ENCODE measurements at regions not wholly inside any gene's neighbourhood (a gene's known extent, or its start where the extent isn't known, plus 50 kb on each side); places are given as distances from the start of the nearest gene placed in this dataset.

DNA sequence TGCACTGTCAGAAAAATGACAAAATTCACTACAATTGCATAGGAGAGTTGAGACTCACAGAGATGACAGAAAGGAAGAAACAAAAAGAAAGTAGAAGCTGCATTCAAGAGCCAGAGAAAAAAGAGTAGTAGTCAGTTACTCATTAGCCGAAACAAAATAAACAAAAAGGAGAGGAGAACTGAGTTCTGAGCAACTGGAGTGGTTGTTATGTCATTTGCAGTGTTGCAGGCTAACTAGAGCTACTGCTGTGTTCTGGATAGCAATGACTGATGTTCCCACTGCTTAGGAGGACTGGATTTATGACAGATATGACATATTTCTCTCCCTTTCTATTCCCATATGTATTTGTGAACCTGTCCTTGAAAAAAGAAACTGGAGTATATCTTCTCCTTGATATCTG lies 482.6 kb downstream of the RFC3 start:
- H3K27ac ChIP-seq, result no peak overlapping the region

GRCh38 chr13:34302596-34302995 lies 484.6 kb downstream of the RFC3 start:
- TF ChIP-seq, protein P1, sequence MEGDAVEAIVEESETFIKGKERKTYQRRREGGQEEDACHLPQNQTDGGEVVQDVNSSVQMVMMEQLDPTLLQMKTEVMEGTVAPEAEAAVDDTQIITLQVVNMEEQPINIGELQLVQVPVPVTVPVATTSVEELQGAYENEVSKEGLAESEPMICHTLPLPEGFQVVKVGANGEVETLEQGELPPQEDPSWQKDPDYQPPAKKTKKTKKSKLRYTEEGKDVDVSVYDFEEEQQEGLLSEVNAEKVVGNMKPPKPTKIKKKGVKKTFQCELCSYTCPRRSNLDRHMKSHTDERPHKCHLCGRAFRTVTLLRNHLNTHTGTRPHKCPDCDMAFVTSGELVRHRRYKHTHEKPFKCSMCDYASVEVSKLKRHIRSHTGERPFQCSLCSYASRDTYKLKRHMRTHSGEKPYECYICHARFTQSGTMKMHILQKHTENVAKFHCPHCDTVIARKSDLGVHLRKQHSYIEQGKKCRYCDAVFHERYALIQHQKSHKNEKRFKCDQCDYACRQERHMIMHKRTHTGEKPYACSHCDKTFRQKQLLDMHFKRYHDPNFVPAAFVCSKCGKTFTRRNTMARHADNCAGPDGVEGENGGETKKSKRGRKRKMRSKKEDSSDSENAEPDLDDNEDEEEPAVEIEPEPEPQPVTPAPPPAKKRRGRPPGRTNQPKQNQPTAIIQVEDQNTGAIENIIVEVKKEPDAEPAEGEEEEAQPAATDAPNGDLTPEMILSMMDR (IDR thresholded peaks at IDR 0.05), result no peak
- TF ChIP-seq ZFX (IDR thresholded peaks at IDR 0.05; ENCODE audit: borderline replicate concordance), result no peak

More for the DNA sequence above, 482.6 kb downstream of the RFC3 start:
- TF ChIP-seq, protein P1 (IDR thresholded peaks at IDR 0.05), result no peak
- TF ChIP-seq ZFX (IDR thresholded peaks at IDR 0.05; ENCODE audit: borderline replicate concordance), result no peak

DNA sequence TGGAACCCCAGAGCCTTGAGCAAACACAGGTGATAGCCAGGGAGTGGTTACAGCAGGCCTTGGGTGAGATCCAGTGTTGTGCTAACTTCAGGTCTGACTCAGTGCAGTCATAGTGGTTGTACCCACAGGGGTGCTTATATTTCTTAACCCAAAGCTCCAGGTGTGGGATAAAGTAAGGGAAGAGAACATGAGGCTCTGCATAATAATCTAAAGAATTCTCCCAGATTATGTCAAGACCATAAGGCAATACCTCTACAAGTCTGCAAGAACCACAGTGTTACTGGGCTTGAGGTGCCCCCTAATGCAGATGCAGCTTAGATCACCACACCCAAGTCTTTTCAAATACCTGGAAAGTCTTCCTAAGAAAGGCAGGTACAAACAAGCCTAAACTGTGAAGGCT lies 485.4 kb downstream of the RFC3 start:
- TF ChIP-seq, protein P1 (IDR thresholded peaks at IDR 0.05), result no peak
- TF ChIP-seq ZFX (IDR thresholded peaks at IDR 0.05; ENCODE audit: borderline replicate concordance), result no peak

More at GRCh38 chr13:34302596-34302995, 484.6 kb downstream of the RFC3 start:
- H3K27ac ChIP-seq, result no peak overlapping the region

DNA sequence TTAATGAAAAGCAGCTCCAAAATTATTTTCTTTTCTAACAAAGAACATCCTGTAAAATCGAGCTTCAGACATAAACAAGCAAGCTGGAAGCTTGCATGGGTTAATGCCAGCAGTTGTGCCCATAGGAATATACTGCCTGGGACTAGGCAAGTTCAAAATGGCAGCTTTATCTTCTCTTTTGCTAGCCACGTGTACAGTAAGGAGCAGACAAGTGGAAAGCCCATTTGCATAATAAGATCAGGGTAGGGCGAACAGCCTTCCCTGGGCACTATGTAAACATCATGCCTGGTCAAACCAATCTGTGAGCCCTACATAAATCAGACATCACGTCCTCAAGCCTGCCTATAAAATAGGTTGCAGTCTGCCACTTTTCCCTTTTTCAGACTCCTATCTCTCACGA lies 489.7 kb downstream of the RFC3 start:
- TF ChIP-seq, protein P1 (IDR thresholded peaks at IDR 0.05), result no peak
- no peak for TF ChIP-seq ZFX (IDR thresholded peaks at IDR 0.05; ENCODE audit: borderline replicate concordance)
- H3K27ac ChIP-seq, result no peak overlapping the region

More for the DNA sequence above, 485.4 kb downstream of the RFC3 start:
- H3K27ac ChIP-seq, result no peak overlapping the region

- no peak overlapping the region for H3K27ac ChIP-seq
- TF ChIP-seq, protein P1 (IDR thresholded peaks at IDR 0.05), result no peak
Observed at GRCh38 chr13:34308725-34309124, 490.8 kb downstream of the RFC3 start.

DNA sequence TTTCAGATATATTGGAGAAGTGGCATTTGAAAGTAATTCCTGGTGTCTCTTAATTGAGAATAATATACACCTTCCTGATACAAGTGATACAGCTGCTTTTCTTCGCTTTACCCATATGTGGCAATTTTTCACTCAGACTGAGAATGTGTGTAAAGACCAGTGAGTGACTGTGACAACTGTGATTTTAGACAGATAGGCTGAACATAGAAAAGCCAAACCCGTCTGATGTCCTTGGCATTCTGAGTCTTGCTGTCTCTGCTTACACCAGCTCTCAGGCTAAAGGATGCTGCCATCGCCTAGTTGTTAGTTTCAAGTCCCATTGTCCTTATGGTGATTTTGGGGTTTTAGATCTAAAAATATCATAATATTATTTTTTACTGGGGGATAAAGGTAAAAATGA lies 492.6 kb downstream of the RFC3 start:
- TF ChIP-seq ZFX (IDR thresholded peaks at IDR 0.05; ENCODE audit: borderline replicate concordance), result no peak
- TF ChIP-seq, protein P1 (IDR thresholded peaks at IDR 0.05), result no peak
- H3K27ac ChIP-seq, result no peak overlapping the region

GRCh38 chr13:34311251-34311650 lies 493.3 kb downstream of the RFC3 start:
- no peak overlapping the region for H3K27ac ChIP-seq
- TF ChIP-seq, protein P1 (IDR thresholded peaks at IDR 0.05), result no peak
- no peak for TF ChIP-seq ZFX (IDR thresholded peaks at IDR 0.05; ENCODE audit: borderline replicate concordance)

Measured in 22Rv1 (cell line).